OCI-LY1 (cell line): ENCODE measurements at regions not wholly inside any gene's neighbourhood (a gene's known extent, or its start where the extent isn't known, plus 50 kb on each side); places are given as distances from the start of the nearest gene placed in this dataset.
A peak's percentile ranks its signal among the peaks of the same experiment; 100 is the strongest.

Experiments
- H2AFZ ChIP-seq: fragments of 200-600 bp; sonication (generic), shearing (Covaris generic); 2 replicates; pipeline ENCODE4 v1.6.0; 2014; ENCODE audit warnings: antibody characterized with exemption, mild to moderate bottlenecking, low read length
- H3F3A ChIP-seq: fragments of 200-600 bp; sonication (generic), shearing (Covaris generic); 2 replicates; pipeline ENCODE4 v1.6.0; 2014; ENCODE audit warnings: mild to moderate bottlenecking, antibody characterized with exemption, low read length, moderate library complexity; ENCODE audit not compliant: insufficient read depth
- H3K27ac ChIP-seq: fragments of 200-600 bp; sonication (generic); 2 replicates; pipeline ENCODE4 v1.5.1; 2014; ENCODE audit warnings: low read length, mixed run types, mild to moderate bottlenecking, low read depth; ENCODE audit not compliant: poor library complexity, severe bottlenecking
- H3K27me3 ChIP-seq: fragments of 200-600 bp; sonication (generic); 2 replicates; pipeline ENCODE4 v1.6.0; 2014; ENCODE audit warnings: antibody characterized with exemption, mild to moderate bottlenecking, low read length, moderate library complexity; ENCODE audit not compliant: insufficient read depth
- H3K36me3 ChIP-seq: fragments of 200-600 bp; sonication (generic); 2 replicates; pipeline ENCODE4 v1.6.1; 2014; ENCODE audit warnings: mild to moderate bottlenecking, antibody characterized with exemption, low read length, moderate library complexity, mixed read lengths; ENCODE audit not compliant: insufficient read depth
- H3K4me1 ChIP-seq: fragments of 200-600 bp; sonication (generic); 2 replicates; pipeline ENCODE4 v1.5.1; 2014; ENCODE audit warnings: mild to moderate bottlenecking, low read length, moderate library complexity; ENCODE audit not compliant: insufficient read depth, severe bottlenecking
- H3K4me2 ChIP-seq: fragments of 200-600 bp; sonication (generic), shearing (Covaris generic); 2 replicates; pipeline ENCODE4 v1.6.1; 2014; ENCODE audit warnings: low read length
- H3K4me3 ChIP-seq: fragments of 200-600 bp; sonication (generic); 2 replicates; pipeline ENCODE4 v1.5.1; 2014; ENCODE audit warnings: low read length, low read depth, mild to moderate bottlenecking, mixed read lengths; ENCODE audit not compliant: poor library complexity, severe bottlenecking
- H3K79me2 ChIP-seq: fragments of 200-600 bp; shearing (Covaris generic); 2 replicates; pipeline ENCODE4 v1.6.1; 2016; ENCODE audit warnings: mixed run types, low read length, mixed read lengths; ENCODE audit not compliant: insufficient read depth
- H3K9ac ChIP-seq: fragments of 200-600 bp; sonication (generic), shearing (Covaris generic); 2 replicates; pipeline ENCODE4 v1.6.1; 2014; ENCODE audit warnings: mild to moderate bottlenecking, low read length, mixed read lengths
- H3K9me2 ChIP-seq: fragments of 200-600 bp; sonication (generic), shearing (Covaris generic); 2 replicates; pipeline ENCODE4 v1.6.1; 2014; ENCODE audit warnings: low read depth, mild to moderate bottlenecking, low read length, mixed read lengths
- H3K9me3 ChIP-seq: fragments of 200-600 bp; shearing (Covaris generic); 2 replicates; pipeline ENCODE4 v1.6.1; 2014; ENCODE audit warnings: low read length, mixed read lengths
- H4K20me1 ChIP-seq: fragments of 200-600 bp; sonication (generic), shearing (Covaris generic); 2 replicates; pipeline ENCODE4 v1.6.0; 2016; ENCODE audit warnings: mild to moderate bottlenecking, low read length; ENCODE audit not compliant: insufficient read depth
- CTCF ChIP-seq: fragments of 200-600 bp; sonication (generic), shearing (Covaris generic); IDR thresholded peaks from 2 replicates; pipeline ENCODE4 v1.5.1; 2017; ENCODE audit warnings: mild to moderate bottlenecking, antibody characterized with exemption, low read length, moderate library complexity, mixed read lengths
- EZH2 ChIP-seq: fragments of 200-600 bp; sonication (generic), shearing (Covaris generic); IDR thresholded peaks from 2 replicates; pipeline ENCODE4 v1.8.0; 2017; ENCODE audit warnings: borderline replicate concordance, mixed run types, mild to moderate bottlenecking, antibody characterized with exemption, low read length, moderate library complexity, mixed read lengths

- TF ChIP-seq EZH2 (no peak), CTCF (peak; percentile 5; the same call in 1 of the 2 replicates)
- Histone ChIP-seq H3F3A (no peaks in the 10 kb centered on the region), H3K79me2 (no peaks in the 10 kb centered on the region), H3K9ac (no peak overlapping the region), H3K4me1 (no peaks in the 10 kb centered on the region), H4K20me1 (no peaks in the 10 kb centered on the region), H3K9me3 (no peaks in the 10 kb centered on the region), H3K27ac (no peak overlapping the region), H3K4me2 (no peak overlapping the region), H3K36me3 (no peaks in the 10 kb centered on the region), H3K9me2 (no peaks in the 10 kb centered on the region), H3K4me3 (no peak overlapping the region), H2AFZ (no peak overlapping the region), H3K27me3 (no peaks in the 10 kb centered on the region)
Measured at GRCh38 chr1:37085393-37085792, 51.1 kb upstream of the GRIK3 start.

- no peaks in the 10 kb centered on the region for H3K9me3 ChIP-seq
- H3K4me2 ChIP-seq, result no peak overlapping the region
- no peaks in the 10 kb centered on the region for H3K79me2 ChIP-seq
- no peak overlapping the region for H3K9ac ChIP-seq
- H3K27me3 ChIP-seq, result no peaks in the 10 kb centered on the region
- no peak overlapping the region for H3K27ac ChIP-seq
- H3K4me1 ChIP-seq, result no peaks in the 10 kb centered on the region
- no peaks in the 10 kb centered on the region for H4K20me1 ChIP-seq
- H3K9me2 ChIP-seq, result no peaks in the 10 kb centered on the region
- H3K4me3 ChIP-seq, result no peak overlapping the region
- TF ChIP-seq CTCF, result no peak
- no peak for TF ChIP-seq EZH2
- no peak overlapping the region for H2AFZ ChIP-seq
- no peaks in the 10 kb centered on the region for H3F3A ChIP-seq
- no peaks in the 10 kb centered on the region for H3K36me3 ChIP-seq
Measured at GRCh38 chr1:37089750-37090149, 55.4 kb upstream of the GRIK3 start.

GRCh38 chr1:37090671-37091070, 56.4 kb upstream of the GRIK3 start:
- Histone ChIP-seq H3K27ac (no peak overlapping the region), H3K36me3 (no peaks in the 10 kb centered on the region), H3F3A (no peaks in the 10 kb centered on the region), H2AFZ (no peak overlapping the region), H3K79me2 (no peaks in the 10 kb centered on the region), H3K9me3 (no peaks in the 10 kb centered on the region), H3K4me2 (no peak overlapping the region), H3K9me2 (no peaks in the 10 kb centered on the region), H3K4me1 (no peaks in the 10 kb centered on the region), H4K20me1 (no peaks in the 10 kb centered on the region), H3K27me3 (no peaks in the 10 kb centered on the region), H3K4me3 (no peak overlapping the region), H3K9ac (no peak overlapping the region)
- no peak for TF ChIP-seq CTCF
- TF ChIP-seq EZH2, result no peak
